Uterus (tissue), 3 donors: ENCODE measurements at regions not wholly inside any gene's neighbourhood (a gene's known extent, or its start where the extent isn't known, plus 50 kb on each side); places are given as distances from the start of the nearest gene placed in this dataset.

Source experiments
- DNase-seq, 2 donors: peaks; one replicate each; pipeline ENCODE4 v3.0.0-alpha.2; 2019 to 2020
- H3K27ac ChIP-seq, 2 donors: fragments of 200-600 bp; sonication (generic); 1 replicate in 1 of 2; 2 replicates in 1 of 2; pipeline ENCODE4 v1.5.1; 2016 to 2018
- H3K27me3 ChIP-seq, 2 donors: fragments of 200-600 bp; sonication (generic); one replicate each; pipeline ENCODE4 v1.5.1; 2018 to 2019; ENCODE audit warnings: control low read depth in 1 of 2
- H3K36me3 ChIP-seq, 2 donors: fragments of 200-600 bp; sonication (generic); one replicate each; pipeline ENCODE4 v1.5.1; 2019; ENCODE audit warnings: control low read depth in 1 of 2
- H3K4me1 ChIP-seq, 2 donors: fragments of 200-600 bp; sonication (generic); one replicate each; pipeline ENCODE4 v1.5.1; 2018 to 2019; ENCODE audit warnings: control low read depth in 1 of 2
- H3K4me3 ChIP-seq, 2 donors: fragments of 200-600 bp; sonication (generic); 1 replicate in 1 of 2; 2 replicates in 1 of 2; pipeline ENCODE4 v1.5.1; 2018 to 2019; ENCODE audit warnings: mild to moderate bottlenecking in 1 of 2
- H3K9me3 ChIP-seq, 2 donors: fragments of 200-600 bp; sonication (generic); one replicate each; pipeline ENCODE4 v1.5.1; 2019; ENCODE audit warnings: control low read depth in 1 of 2
- CTCF ChIP-seq, 4 experiments: fragments of 200-600 bp in 2 of 4; fragments of 450-650 bp in 2 of 4; sonication (generic) in 2 of 4; IDR thresholded peaks; one replicate each; pipeline ENCODE4 v1.5.1; 2016 to 2019; ENCODE audit warnings: antibody characterized with exemption in 4 of 4, mild to moderate bottlenecking in 2 of 4, moderate library complexity in 1 of 4
- POLR2A ChIP-seq, 2 donors: fragments of 450-650 bp; IDR thresholded peaks; one replicate each; pipeline ENCODE4 v1.6.1; 2016; ENCODE audit warnings: antibody characterized with exemption in 2 of 2, mild to moderate bottlenecking in 1 of 2, moderate library complexity in 1 of 2
- intact Hi-C: fragments of 100-400 bp; cut with DNase I; formaldehyde crosslinking; loops from one replicate; pipeline ENCODE4 v1.15.1; 2023; ENCODE audit warnings: low total_unique reads
- donor health status: DM: yes; HTN: yes; CAD: no.

DNA sequence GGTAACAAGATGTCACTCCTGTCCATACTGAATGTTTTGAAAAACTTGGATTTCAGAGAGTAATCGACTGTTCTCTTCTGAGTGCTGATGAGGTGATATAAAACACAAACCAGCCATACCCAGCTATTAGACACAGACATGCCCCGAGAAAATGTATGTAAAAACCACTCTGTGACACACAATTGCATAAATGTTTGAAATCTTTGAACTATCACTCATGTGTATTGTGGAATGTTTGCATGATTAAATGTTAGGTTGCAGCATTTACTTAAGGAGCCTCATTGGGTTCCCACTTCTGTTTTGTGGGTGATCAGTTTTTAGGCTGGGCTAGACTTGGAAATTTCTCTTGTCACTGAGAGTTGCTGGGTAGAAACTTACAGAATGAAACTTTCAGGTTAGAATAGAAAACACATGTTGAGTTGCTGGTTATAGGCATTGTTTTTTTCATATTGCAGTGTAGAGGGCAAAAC is 270.4 kb upstream of the B3GALT2 start:
- Histone ChIP-seq H3K4me3 (no peak overlapping the region), H3K36me3 (no peaks in the 10 kb centered on the region), H3K27me3 (no peaks in the 10 kb centered on the region), H3K9me3 (no peaks in the 10 kb centered on the region), H3K27ac (no peak overlapping the region), H3K4me1 (no peaks in the 10 kb centered on the region)
- DNase-seq = no peak
- no peak for TF ChIP-seq POLR2A (IDR thresholded peaks at IDR 0.05)
- no peak for TF ChIP-seq CTCF (IDR thresholded peaks at IDR 0.05)
- intact Hi-C loops = no loop called here

DNA sequence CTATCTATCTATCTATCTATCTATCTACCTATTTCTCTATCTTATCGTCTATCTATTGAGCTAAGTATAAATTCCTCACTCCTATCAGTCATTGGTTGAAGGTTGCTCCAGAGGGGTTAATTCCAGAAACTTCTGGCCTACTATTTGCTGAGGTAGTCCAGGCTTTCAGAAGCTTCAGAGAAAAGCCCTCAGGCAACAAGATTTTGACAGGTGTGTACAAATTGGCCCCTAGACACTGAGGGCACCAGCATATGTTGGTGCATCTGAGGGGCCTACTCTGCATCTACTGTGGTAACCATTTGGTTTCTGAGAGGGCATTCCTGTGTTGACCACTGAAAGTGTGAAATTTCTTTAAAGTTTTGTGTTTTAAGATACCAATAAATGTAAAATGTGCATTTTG is 265.2 kb upstream of the B3GALT2 start:
- H3K4me1 ChIP-seq = no peaks in the 10 kb centered on the region
- H3K9me3 ChIP-seq = no peaks in the 10 kb centered on the region
- H3K36me3 ChIP-seq = no peaks in the 10 kb centered on the region
- H3K4me3 ChIP-seq = no peak overlapping the region
- intact Hi-C loops = no loop called here
- DNase-seq = no peak
- no peak for TF ChIP-seq POLR2A (IDR thresholded peaks at IDR 0.05)
- TF ChIP-seq CTCF (IDR thresholded peaks at IDR 0.05) = no peak
- no peaks in the 10 kb centered on the region for H3K27me3 ChIP-seq
- no peak overlapping the region for H3K27ac ChIP-seq

- no peak overlapping the region for H3K27ac ChIP-seq
- no peaks in the 10 kb centered on the region for H3K4me1 ChIP-seq
- no peak for DNase-seq
- intact Hi-C loops = no loop called here
- no peaks in the 10 kb centered on the region for H3K27me3 ChIP-seq
- no peaks in the 10 kb centered on the region for H3K36me3 ChIP-seq
- TF ChIP-seq CTCF (IDR thresholded peaks at IDR 0.05) (no peak), POLR2A (IDR thresholded peaks at IDR 0.05) (no peak)
- H3K4me3 ChIP-seq = no peak overlapping the region
- no peaks in the 10 kb centered on the region for H3K9me3 ChIP-seq
These were observed 264.6 kb upstream of the B3GALT2 start for GRCh38 chr1:193451001-193451400.

GRCh38 chr1:193448682-193449461 is 262.5 kb upstream of the B3GALT2 start:
- no peak overlapping the region for H3K4me3 ChIP-seq
- H3K27me3 ChIP-seq = no peaks in the 10 kb centered on the region
- intact Hi-C loops = no loop called here
- no peak for DNase-seq
- TF ChIP-seq POLR2A (IDR thresholded peaks at IDR 0.05) = no peak
- TF ChIP-seq CTCF (IDR thresholded peaks at IDR 0.05) = no peak
- no peak overlapping the region for H3K27ac ChIP-seq
- H3K36me3 ChIP-seq = no peaks in the 10 kb centered on the region
- H3K4me1 ChIP-seq = no peaks in the 10 kb centered on the region
- no peaks in the 10 kb centered on the region for H3K9me3 ChIP-seq

DNA sequence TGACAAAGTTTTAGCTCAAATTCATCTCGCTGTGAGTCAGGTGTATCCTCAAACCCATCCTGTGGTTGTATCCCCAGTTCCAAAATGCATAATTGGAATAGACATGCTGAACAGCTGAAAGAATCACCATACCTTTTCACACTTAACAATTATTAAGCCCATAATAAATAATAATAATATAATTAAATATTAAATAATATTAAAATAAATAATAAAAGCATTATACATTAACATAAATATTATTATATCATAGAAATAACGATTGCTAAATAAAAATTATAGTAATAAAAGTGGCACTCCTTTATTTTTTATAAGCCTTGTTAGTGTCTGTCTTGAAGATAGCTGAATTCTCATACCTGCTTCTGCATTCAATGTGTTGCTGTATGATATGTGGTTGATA is 257.5 kb upstream of the B3GALT2 start:
- no peak overlapping the region for H3K27ac ChIP-seq
- intact Hi-C loops = no loop called here

More for the DNA sequence above, 257.5 kb upstream of the B3GALT2 start:
- DNase-seq = no peak
- Histone ChIP-seq H3K4me1 (no peaks in the 10 kb centered on the region), H3K27me3 (no peaks in the 10 kb centered on the region), H3K4me3 (no peak overlapping the region), H3K9me3 (no peaks in the 10 kb centered on the region), H3K36me3 (no peaks in the 10 kb centered on the region)
- no peak for TF ChIP-seq POLR2A (IDR thresholded peaks at IDR 0.05)
- no peak for TF ChIP-seq CTCF (IDR thresholded peaks at IDR 0.05)
